Activated naive CD8-positive, alpha-beta T cell treated with anti-CD3 and anti-CD28 coated beads, Interleukin-2, amount 50 U/mL, for 24 hours (primary cell): ENCODE measurements at regions not wholly inside any gene's neighbourhood (a gene's known extent, or its start where the extent isn't known, plus 50 kb on each side); places are given as distances from the start of the nearest gene placed in this dataset.
"Not testable (repeated sequence)": the region's sequence is repeated elsewhere in the genome, so short reads cannot be mapped to it uniquely, and the experiment has no call there.

Source experiments
- ATAC-seq: fragments of 150-1000 bp; cut with Tn5 transposase; one replicate; pipeline ENCODE4 v1.10.0; 2021
- DNase-seq: peaks from one replicate; pipeline ENCODE4 v3.0.0; 2021
- H3K27ac Mint-ChIP-seq: one replicate; pipeline ENCODE4 v1.8.0; 2021; ENCODE audit warnings: mild to moderate bottlenecking, mixed read lengths
- H3K27me3 Mint-ChIP-seq: one replicate; pipeline ENCODE4 v1.8.0; 2021; ENCODE audit warnings: mixed read lengths
- H3K36me3 Mint-ChIP-seq: one replicate; pipeline ENCODE4 v1.8.0; 2021; ENCODE audit warnings: low read depth, mixed read lengths
- H3K4me1 Mint-ChIP-seq: one replicate; pipeline ENCODE4 v1.8.0; 2021; ENCODE audit warnings: mixed read lengths
- H3K4me3 Mint-ChIP-seq: one replicate; pipeline ENCODE4 v1.8.0; 2021; ENCODE audit warnings: mild to moderate bottlenecking, moderate library complexity, mixed read lengths
- H3K9me3 Mint-ChIP-seq: one replicate; pipeline ENCODE4 v1.8.0; 2021; ENCODE audit warnings: mixed read lengths

DNA sequence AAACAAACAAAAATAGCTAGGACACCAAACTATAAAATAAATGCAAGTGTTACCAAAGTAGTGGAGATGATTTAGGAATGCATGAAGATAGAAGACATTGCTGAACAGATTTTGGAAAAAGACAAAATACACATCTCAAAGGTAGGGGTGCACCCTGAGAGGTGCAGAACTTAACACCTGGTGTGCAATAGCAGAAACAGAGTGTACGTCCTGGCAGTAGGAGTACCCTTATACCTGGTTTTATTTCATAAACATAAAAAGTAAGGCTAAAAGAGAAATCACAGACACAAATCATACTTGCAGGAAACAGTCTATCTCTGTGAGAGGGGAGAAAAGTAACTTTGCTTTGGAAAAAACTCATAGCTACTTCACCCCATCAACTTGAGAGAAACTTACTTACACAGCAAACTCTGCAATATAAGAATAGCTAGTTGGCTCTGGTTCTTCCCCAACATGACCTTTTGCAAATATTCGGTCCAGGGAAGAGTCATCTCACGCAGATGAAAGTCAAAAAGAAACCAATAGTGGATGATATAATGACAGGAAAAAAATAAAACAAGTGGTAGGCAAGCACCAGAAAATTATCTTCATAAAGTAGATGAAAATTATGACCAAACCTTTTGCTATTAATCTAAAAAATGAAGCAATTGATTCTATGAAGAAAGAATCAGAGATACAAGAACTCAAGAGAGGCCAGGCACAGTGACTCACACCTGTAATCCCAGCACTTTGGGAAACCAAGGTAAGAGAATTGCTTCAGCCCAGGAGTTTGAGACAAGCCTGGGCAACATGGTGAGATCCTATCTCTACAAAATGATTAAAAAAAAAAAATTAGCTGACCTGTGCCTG lies 108.9 kb upstream of the BNIP2 start:
- ATAC-seq (peak; percentile 74), DNase-seq (no peak)
- H3K4me1 Mint-ChIP-seq, result peaks cover 66% of the 10 kb centered on the region
- no peaks in the 10 kb centered on the region for H3K36me3 Mint-ChIP-seq
- no peaks in the 10 kb centered on the region for H3K9me3 Mint-ChIP-seq
- peaks cover 3% of the 10 kb centered on the region for H3K27me3 Mint-ChIP-seq
- peak overlapping the region; percentile 37 for H3K27ac Mint-ChIP-seq
- H3K4me3 Mint-ChIP-seq, result peak overlapping the region; percentile 9

DNA sequence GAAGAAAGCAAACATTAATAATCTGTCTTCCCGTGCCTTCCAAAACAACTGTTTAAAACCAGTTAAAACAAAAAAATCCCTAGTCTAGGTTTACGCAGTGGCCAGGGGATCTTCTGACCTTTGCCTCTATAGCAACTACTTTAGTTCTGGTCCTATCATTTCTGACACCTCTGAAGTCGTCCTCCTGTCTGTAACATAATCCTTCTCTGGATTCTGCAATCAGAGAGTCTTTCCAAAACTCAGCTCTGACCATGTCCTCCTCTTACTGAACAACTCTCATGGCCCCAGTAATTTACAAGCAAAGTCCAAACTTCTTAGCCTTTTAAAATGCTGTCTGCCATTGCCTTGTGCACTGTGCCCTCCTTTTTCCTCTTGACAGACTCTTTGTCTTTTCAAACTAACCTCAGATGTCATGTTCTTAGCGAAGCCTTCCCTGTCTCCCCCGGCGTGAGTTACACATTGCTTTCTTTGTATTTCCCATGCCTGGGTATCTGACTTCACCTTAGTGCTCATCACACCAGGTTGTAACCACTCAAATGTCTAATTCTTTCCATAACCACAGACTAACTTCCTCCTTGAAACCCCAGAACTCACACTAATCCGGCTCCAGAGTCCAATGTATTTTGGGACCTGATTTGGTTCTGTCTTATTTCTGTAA lies 105.2 kb upstream of the BNIP2 start:
- DNase-seq (peak; percentile 12), ATAC-seq (peak; percentile 87)
- peak overlapping the region; percentile 30 for H3K4me3 Mint-ChIP-seq
- H3K4me1 Mint-ChIP-seq, result peaks cover 56% of the 10 kb centered on the region
- no peaks in the 10 kb centered on the region for H3K9me3 Mint-ChIP-seq
- peak overlapping the region; percentile 49 for H3K27ac Mint-ChIP-seq
- no peaks in the 10 kb centered on the region for H3K36me3 Mint-ChIP-seq
- peaks cover 3% of the 10 kb centered on the region for H3K27me3 Mint-ChIP-seq

DNA sequence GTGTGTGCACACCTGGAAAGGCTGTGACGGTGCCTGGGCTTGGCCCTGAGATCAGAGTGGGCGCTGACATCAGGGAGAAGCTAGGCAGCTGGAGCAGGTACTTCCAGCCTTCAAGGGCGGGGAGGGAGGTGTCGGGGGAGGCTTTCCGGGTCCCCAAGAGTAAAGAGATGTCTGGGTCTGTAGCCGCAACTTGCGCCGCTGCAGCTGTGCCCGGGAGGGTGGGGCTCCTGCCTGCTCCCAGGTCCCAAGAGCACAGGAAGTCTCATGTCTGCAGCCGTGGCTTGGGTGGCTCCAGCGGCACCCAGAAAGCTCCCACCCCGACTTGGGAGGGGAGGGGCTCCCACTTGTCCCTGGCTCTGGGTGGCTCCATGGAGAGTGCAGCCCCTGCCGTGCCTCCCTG lies 103.2 kb upstream of the BNIP2 start:
- DNase-seq (no peak), ATAC-seq (peak; percentile 10)
- Mint-ChIP-seq H3K27me3 (no peaks in the 10 kb centered on the region), H3K4me1 (peaks cover 45% of the 10 kb centered on the region), H3K36me3 (no peaks in the 10 kb centered on the region), H3K9me3 (no peaks in the 10 kb centered on the region), H3K27ac (no peak overlapping the region), H3K4me3 (peak overlapping the region; percentile 6)

DNA sequence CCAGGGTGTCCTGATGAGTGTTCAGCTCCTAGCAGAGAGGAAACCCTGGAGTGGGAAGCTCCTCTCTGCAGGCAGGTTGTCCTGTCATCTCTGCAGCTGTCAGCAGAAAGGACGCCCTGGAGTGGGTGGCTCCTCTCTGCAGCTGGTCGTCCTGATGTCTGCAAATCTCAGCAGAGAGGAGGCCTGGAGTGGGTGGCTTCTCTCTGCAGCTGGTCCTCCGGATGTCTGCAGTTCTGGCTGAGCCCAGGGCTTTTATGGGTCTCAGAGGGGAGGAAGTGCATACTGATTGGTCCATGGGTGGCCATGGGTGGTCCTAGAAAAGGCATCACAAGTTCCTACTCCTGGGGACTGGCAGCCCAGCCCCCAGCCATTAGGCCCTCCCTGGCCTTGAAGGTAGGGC lies 102.6 kb upstream of the BNIP2 start:
- ATAC-seq, result no peak
- DNase-seq, result no peak
- no peak overlapping the region for H3K27ac Mint-ChIP-seq
- H3K36me3 Mint-ChIP-seq, result no peaks in the 10 kb centered on the region
- H3K27me3 Mint-ChIP-seq, result no peaks in the 10 kb centered on the region
- no peaks in the 10 kb centered on the region for H3K9me3 Mint-ChIP-seq
- H3K4me3 Mint-ChIP-seq, result no peak overlapping the region
- peaks cover 42% of the 10 kb centered on the region for H3K4me1 Mint-ChIP-seq

DNA sequence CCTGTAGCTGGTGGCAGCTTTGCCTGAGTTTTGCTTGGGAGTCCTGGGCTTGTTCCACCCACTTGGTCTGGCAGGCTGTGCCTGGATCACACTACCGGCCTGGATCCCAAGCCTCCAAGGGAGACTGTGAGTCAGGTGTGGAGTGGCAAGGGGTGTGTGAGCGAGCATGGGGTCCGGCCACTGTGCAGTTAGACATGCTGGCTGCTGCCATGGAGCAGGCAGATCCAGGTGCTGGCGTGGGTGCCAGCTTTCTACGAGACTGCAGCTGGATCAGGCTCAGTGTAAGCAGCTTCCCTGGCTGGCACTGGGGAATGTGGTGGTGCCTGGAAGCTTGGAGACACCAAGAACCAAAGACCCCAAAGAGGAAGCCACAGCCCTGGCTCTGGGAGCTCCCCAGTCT lies 102.0 kb upstream of the BNIP2 start:
- ATAC-seq, result no peak
- Mint-ChIP-seq H3K9me3 (no peaks in the 10 kb centered on the region), H3K4me3 (no peak overlapping the region), H3K36me3 (no peaks in the 10 kb centered on the region), H3K27ac (no peak overlapping the region), H3K27me3 (no peaks in the 10 kb centered on the region), H3K4me1 (peaks cover 39% of the 10 kb centered on the region)
- no peak for DNase-seq

DNA sequence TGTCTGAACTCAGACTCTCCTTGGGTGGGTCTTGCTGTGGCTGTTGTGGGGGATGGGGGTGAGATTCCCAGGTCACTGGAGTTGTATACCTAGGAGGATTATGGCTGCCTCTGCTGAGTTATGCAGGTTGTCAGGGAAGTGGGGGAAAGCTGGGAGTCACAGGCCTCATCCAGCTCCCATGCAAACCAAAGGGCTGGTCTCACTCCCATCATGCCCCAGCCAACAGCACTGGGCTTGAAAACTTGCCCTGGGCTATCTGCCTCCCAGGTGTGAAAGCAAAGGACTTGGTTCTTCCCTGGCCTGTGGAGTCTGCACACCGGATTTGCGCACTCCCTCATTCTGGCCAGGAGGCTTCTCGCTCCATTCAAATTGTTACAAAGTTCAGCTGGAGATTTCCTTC lies 97.3 kb upstream of the BNIP2 start:
- H3K27ac Mint-ChIP-seq, H3K9me3 Mint-ChIP-seq, H3K27me3 Mint-ChIP-seq, H3K4me3 Mint-ChIP-seq, DNase-seq, ATAC-seq, H3K36me3 Mint-ChIP-seq: not testable (repeated sequence)
- H3K4me1 Mint-ChIP-seq, result peaks cover 22% of the 10 kb centered on the region

DNA sequence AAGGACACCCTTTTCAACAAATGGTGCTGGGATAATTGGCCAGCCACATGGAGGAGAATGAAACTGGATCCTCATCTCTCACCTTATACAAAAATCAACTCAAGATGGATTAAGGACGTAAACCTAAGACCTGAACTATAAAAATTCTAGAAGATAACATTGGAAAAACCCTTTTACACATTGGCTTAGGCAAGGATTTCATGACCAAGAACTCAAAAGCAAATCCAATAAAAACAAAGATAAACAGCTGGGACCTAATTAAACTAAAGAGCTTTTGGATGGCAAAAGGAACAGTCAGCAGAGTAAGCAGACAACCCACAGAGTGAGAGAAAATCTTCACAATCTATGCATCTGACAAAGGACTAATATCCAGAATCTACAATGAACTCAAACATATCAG lies 96.9 kb upstream of the BNIP2 start:
- H3K4me1 Mint-ChIP-seq, result peaks cover 22% of the 10 kb centered on the region
- not testable (repeated sequence) for H3K27ac Mint-ChIP-seq, H3K4me3 Mint-ChIP-seq, H3K36me3 Mint-ChIP-seq, H3K9me3 Mint-ChIP-seq, ATAC-seq, H3K27me3 Mint-ChIP-seq, DNase-seq

DNA sequence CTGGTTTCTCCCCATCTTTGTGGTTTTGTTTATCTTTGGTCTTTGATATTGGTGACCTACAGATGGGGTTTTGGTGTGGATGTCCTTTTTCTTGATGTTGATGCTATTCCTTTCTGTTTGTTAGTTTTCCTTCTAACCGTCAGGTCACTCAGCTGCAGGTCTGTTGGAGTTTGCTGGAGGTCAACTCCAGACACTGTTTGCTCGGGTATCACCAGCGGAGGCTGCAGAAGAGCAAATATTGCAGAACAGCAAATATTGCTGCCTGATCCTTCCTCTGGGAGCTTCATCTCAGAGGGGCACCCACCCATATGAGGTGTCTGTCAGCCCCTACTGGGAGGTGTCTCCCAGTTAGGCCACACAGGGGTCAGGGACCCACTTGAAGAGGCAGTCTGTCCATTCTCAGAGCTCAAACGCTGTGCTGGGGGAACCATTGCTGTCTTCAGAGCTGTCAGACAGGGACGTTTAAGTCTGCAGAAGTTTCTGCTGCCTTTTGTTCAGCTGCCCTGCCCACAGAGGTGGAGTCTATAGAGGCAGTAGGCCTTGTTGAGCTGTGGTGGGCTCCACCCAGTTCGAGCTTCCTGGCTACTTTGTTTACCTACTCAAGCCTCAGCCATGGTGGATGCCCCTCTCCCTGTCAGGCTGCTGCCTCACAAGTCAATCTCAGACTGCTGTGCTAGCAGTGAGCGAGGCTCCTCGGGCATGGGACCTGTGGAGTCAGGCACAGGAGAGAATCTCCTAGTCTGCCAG lies 94.8 kb upstream of the BNIP2 start:
- H3K9me3 Mint-ChIP-seq, H3K27ac Mint-ChIP-seq, H3K36me3 Mint-ChIP-seq, ATAC-seq, H3K4me3 Mint-ChIP-seq, H3K27me3 Mint-ChIP-seq, DNase-seq: not testable (repeated sequence)
- peaks cover 22% of the 10 kb centered on the region for H3K4me1 Mint-ChIP-seq

DNA sequence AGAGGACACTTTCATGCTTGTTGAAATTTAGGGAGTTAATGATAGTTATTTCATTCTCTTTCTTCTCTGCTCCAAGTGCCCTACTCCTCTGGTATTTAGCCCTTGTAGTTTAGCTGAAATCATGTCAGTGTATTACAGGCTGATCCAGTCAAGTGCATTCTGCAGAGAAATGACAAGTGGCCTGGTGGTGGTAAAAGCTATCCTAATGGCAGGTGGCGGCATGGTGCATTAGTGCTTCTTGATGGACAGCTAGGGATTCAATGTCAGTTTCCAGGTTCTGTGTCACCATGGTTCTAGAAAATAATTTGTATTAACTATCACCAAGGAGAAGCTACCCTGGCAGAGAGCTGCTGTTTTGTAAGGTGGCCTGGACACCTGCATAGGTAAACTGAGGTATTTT lies 90.0 kb upstream of the BNIP2 start:
- Mint-ChIP-seq H3K36me3 (no peaks in the 10 kb centered on the region), H3K4me1 (peaks cover 9% of the 10 kb centered on the region), H3K4me3 (no peak overlapping the region), H3K9me3 (no peaks in the 10 kb centered on the region), H3K27ac (no peak overlapping the region), H3K27me3 (no peaks in the 10 kb centered on the region)
- DNase-seq (no peak), ATAC-seq (no peak)

DNA sequence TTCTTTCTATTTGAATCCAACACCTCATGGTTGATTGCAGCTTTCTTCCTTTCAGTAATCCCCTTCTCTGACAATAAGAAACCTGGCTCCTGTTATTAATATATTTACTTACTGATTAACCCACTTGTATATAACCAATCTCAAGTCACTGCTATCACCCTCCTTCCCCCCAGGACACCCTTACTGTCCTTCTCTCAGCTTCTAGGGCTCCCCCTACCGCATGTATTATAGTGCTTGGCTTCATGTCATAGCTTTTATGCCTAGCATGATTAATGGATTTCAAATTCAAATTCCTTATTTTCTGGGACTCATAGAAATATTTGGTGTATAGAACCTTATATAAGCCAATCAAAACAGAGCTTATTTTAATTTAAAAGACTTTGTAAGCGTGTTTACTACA lies 75.7 kb upstream of the BNIP2 start:
- Mint-ChIP-seq H3K36me3 (no peaks in the 10 kb centered on the region), H3K27ac (no peak overlapping the region), H3K9me3 (no peaks in the 10 kb centered on the region), H3K27me3 (no peaks in the 10 kb centered on the region), H3K4me3 (no peak overlapping the region), H3K4me1 (no peaks in the 10 kb centered on the region)
- ATAC-seq (no peak), DNase-seq (no peak)

DNA sequence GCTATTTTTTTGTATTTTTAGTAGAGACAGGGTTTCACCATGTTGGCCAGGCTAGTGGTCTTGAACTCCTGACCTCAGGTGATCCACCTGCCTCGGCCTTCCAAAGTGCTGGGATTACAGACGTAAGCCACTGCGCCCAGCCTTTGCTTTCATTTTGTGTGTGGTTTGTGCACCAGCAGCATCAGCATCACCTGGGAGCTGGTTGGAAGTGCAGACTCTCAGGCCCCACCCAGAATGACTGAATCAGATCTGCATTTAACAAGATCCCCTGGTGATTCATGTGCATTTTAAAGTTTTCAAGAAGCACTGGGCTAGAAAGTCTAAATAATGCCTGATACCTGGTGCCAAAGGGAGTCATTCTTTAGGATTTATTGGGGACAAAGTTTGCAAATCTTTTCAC lies 73.4 kb upstream of the BNIP2 start:
- ATAC-seq (no peak), DNase-seq (no peak)
- Mint-ChIP-seq H3K4me1 (no peaks in the 10 kb centered on the region), H3K36me3 (no peaks in the 10 kb centered on the region), H3K4me3 (no peak overlapping the region), H3K27ac (no peak overlapping the region), H3K27me3 (no peaks in the 10 kb centered on the region), H3K9me3 (no peaks in the 10 kb centered on the region)

DNA sequence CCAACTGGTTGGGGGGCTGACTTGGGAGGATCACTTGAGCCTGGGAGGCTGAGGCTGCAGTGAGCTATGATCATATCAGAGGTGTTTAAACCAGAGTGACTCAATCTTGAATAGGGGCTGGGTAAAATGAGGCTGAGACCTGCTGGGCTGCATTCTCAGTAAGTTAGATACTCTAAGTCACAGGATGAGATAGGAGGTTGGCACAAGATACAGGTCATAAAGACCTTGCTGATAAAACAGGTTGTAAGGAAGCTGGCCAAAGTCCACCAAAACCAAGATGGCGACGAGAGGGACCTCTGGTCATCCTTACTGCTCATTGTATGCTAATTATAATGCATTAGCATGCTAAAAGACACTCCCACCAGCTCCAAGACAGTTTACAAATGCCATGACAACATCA lies 71.1 kb upstream of the BNIP2 start:
- not testable (repeated sequence) for DNase-seq, H3K4me3 Mint-ChIP-seq, H3K27ac Mint-ChIP-seq, H3K9me3 Mint-ChIP-seq, ATAC-seq, H3K36me3 Mint-ChIP-seq, H3K27me3 Mint-ChIP-seq, H3K4me1 Mint-ChIP-seq

DNA sequence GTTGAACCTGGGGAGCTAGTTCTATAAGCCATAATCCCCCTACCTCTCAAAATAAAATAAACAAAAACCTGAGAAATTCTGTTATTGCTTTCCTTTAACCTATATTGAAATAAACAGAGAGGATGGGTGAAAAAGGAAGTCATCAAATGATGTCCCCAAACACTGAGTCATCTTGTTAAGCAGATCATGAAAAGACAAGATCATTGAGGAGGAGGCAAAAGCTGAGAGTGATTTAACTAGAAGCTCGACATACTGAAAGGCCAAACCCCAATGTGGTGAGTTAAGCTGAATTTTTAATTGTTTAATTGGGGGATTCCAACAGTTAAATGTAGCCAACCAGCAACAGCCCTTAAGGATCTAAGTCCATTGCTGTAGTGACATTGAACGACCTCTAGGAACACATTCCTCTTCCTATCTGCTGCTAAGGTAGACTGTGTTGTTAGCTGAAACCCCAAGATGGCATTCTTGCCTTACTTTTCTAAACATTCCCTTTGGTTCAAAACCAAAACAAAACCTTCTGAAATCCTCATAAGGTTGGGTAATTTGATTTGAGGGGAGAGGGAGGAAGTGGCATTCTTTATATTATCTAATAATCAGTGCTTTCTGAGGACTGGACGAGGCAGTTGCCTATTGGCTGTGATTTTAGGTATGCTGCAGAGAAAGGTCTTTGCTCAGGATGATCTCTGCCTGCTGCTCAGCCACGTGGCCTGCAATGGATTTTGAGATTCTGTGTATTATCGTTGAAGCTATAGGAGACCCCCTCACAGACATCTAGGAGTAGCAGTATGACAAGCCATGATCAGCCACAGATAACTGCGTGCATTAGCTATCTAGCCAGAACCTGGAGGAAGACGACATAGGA lies 62.7 kb upstream of the BNIP2 start:
- DNase-seq (no peak), ATAC-seq (peak; percentile 81)
- Mint-ChIP-seq H3K9me3 (no peaks in the 10 kb centered on the region), H3K27ac (no peak overlapping the region), H3K4me1 (peaks cover 6% of the 10 kb centered on the region), H3K4me3 (no peak overlapping the region), H3K36me3 (no peaks in the 10 kb centered on the region), H3K27me3 (no peaks in the 10 kb centered on the region)

DNA sequence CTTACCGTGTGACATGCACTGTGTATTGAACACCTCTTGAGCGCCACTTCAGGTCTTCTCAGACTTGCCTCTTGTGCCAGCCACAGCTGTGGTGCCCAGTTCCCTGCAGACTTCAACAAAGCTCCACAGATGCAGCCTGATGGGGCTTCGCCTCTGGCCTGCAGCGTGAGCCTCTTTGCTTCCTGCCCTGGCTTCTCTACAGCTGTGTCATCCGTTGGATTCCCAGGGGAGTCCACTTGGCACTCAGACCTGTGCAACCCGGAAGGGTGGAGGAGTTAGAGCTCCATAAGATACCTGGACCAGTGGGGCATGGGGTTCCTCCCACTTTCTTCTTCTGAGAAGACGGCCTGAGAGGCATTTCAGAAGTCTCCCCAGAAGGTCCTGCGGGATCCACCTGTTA lies 57.7 kb upstream of the BNIP2 start:
- peaks cover 4% of the 10 kb centered on the region for H3K4me1 Mint-ChIP-seq
- peaks cover 6% of the 10 kb centered on the region for H3K27me3 Mint-ChIP-seq
- H3K36me3 Mint-ChIP-seq, result no peaks in the 10 kb centered on the region
- H3K4me3 Mint-ChIP-seq, result no peak overlapping the region
- DNase-seq, result no peak
- no peak overlapping the region for H3K27ac Mint-ChIP-seq
- no peak for ATAC-seq
- peaks cover 9% of the 10 kb centered on the region for H3K9me3 Mint-ChIP-seq
